Bronchial epithelial cell (primary cell): ENCODE measurements at regions not wholly inside any gene's neighbourhood (a gene's known extent, or its start where the extent isn't known, plus 50 kb on each side); places are given as distances from the start of the nearest gene placed in this dataset.
A peak's percentile ranks its signal among the peaks of the same experiment; 100 is the strongest.
"Not testable (repeated sequence)": the region's sequence is repeated elsewhere in the genome, so short reads cannot be mapped to it uniquely, and the experiment has no call there.

Experiments used
- DNase-seq: peaks from one replicate; pipeline ENCODE4 v3.0.0-alpha.2; 2010; ENCODE audit warnings: low read depth
- FAIRE-seq: peaks from 2 replicates; lab custom pipeline; 2011; peaks lifted over from hg19 to GRCh38; lab: Jason Lieb, UNC
- H3K27me3 ChIP-seq: 2 replicates; pipeline ENCODE4 v1.5.1; 2011; ENCODE audit warnings: low read length; ENCODE audit not compliant: control insufficient read depth, insufficient read depth
- H3K36me3 ChIP-seq: 2 replicates; pipeline ENCODE4 v1.5.1; 2011; ENCODE audit warnings: low read length; ENCODE audit not compliant: control insufficient read depth, insufficient read depth
- H3K4me3 ChIP-seq: 2 replicates; pipeline ENCODE4 v1.5.1; 2011; ENCODE audit warnings: mild to moderate bottlenecking, low read depth, low read length, control low read depth
- TF ChIP-seq, protein P1 (sequence below): IDR thresholded peaks from 2 replicates; pipeline ENCODE4 v1.5.1; 2011; ENCODE audit warnings: mild to moderate bottlenecking, moderate library complexity, low read length, control low read depth, inconsistent platforms; ENCODE audit not compliant: insufficient read depth, severe bottlenecking

DNA sequence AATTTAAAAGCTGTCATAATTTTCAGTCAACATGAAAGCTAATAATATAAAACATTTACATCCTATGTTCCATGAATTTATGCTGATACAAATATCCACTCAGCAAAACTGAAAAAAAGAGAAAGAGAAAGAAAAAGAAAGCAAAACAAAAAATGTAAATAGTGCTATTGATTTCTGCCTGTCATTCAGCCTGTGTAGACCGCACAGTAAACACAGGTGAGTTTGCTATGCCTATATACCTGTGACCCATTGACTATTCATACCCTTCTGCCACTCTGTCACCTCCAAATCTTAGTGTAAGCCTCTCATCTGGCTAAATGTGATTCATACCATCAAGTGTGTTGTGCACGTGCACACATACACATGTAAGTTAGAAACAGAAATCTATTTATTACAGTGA, 359.0 kb upstream of the RORB start:
- no peak for FAIRE-seq
- TF ChIP-seq, protein P1, sequence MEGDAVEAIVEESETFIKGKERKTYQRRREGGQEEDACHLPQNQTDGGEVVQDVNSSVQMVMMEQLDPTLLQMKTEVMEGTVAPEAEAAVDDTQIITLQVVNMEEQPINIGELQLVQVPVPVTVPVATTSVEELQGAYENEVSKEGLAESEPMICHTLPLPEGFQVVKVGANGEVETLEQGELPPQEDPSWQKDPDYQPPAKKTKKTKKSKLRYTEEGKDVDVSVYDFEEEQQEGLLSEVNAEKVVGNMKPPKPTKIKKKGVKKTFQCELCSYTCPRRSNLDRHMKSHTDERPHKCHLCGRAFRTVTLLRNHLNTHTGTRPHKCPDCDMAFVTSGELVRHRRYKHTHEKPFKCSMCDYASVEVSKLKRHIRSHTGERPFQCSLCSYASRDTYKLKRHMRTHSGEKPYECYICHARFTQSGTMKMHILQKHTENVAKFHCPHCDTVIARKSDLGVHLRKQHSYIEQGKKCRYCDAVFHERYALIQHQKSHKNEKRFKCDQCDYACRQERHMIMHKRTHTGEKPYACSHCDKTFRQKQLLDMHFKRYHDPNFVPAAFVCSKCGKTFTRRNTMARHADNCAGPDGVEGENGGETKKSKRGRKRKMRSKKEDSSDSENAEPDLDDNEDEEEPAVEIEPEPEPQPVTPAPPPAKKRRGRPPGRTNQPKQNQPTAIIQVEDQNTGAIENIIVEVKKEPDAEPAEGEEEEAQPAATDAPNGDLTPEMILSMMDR = no peak
- Histone ChIP-seq H3K4me3 (no peak overlapping the region), H3K27me3 (no peaks in the 10 kb centered on the region), H3K36me3 (no peaks in the 10 kb centered on the region)
- DNase-seq = no peak

DNA sequence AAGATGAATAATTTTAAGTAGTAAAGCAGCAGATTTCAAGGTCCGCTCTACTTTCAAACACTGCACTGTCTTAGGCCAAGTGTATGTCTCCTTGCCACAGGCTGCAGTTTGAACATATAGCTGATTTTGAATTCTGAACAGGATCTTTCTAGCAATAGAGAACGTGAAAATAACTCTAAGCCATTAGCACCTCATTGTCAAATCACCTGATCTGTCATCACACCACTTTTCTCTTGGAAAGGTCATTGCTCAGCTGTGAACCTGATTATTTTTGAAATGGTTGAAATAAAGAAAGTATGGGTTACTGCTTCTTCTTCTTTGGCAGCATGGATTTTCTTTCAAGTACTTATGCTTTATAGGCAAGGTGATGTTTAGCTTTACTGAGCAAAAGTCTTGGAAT, 357.0 kb upstream of the RORB start:
- Histone ChIP-seq H3K36me3 (no peaks in the 10 kb centered on the region), H3K4me3 (no peak overlapping the region), H3K27me3 (no peaks in the 10 kb centered on the region)
- FAIRE-seq (no peak), DNase-seq (no peak)
- TF ChIP-seq, protein P1 = no peak

DNA sequence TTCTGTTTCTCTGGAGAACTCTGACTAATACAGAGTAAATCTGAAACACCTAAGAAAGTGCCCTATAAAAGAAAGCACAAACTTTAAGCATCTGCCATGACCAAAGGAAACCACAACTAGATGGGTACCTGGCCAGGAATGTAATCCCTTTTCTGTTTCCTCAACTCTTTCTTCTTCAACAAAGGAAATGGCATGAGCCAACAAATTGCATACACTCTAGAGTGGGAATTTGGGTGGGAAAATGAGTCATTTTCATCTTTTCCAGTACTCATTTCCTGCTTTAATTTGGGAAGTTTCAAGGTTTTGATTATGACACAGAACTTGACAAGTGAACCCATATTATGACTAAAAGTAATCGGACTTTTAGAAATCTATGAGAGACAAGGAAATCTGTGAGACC, 349.2 kb upstream of the RORB start:
- Histone ChIP-seq H3K36me3 (no peaks in the 10 kb centered on the region), H3K27me3 (no peaks in the 10 kb centered on the region), H3K4me3 (no peak overlapping the region)
- FAIRE-seq (no peak), DNase-seq (peak; percentile 35)
- TF ChIP-seq, protein P1 = no peak

DNA sequence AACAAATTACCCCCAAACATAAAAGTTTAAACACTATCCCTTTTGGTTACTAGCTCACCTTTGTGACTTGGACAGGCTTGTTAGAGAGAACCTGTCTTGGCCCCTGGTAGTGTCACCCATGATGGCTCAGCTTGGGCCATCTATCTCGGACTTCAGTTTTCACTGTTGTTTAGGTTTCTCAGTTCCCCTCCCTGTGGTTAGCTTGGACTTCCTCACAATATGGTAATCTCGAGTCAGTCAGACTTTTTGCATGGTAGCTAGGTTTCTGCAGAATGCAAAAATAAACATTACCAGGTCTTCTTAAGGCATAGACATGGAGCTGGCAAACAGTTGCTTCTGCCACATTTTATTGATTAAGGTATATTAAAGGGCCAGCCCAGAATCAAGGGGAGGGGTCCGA, 324.3 kb upstream of the RORB start:
- H3K4me3 ChIP-seq = no peak overlapping the region
- no peak for FAIRE-seq

DNA sequence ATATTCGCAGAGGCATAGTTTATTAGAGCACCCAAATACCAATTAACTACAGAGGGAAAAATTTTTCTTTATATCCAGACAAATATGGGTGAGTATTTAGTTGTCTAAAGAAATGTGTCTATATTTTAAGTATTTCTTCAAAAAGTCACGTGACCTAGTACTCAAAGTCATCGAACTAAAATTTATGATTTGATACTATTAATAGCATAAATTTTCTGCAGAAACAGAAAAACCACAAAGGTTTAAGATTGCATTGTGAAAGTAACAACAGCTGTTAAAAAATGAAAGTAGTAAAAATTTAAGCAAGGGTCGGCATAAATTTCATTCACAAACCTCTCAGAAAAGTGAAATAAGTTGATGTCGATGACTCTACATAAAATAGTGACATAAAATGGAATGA, 323.9 kb upstream of the RORB start:
- no peaks in the 10 kb centered on the region for H3K36me3 ChIP-seq
- TF ChIP-seq, protein P1 = no peak
- no peak for DNase-seq
- H3K4me3 ChIP-seq = no peak overlapping the region
- H3K27me3 ChIP-seq = no peaks in the 10 kb centered on the region
- FAIRE-seq = no peak

More for the DNA sequence above, 324.3 kb upstream of the RORB start:
- DNase-seq = no peak
- H3K36me3 ChIP-seq = no peaks in the 10 kb centered on the region
- TF ChIP-seq, protein P1 = no peak
- H3K27me3 ChIP-seq = no peaks in the 10 kb centered on the region

DNA sequence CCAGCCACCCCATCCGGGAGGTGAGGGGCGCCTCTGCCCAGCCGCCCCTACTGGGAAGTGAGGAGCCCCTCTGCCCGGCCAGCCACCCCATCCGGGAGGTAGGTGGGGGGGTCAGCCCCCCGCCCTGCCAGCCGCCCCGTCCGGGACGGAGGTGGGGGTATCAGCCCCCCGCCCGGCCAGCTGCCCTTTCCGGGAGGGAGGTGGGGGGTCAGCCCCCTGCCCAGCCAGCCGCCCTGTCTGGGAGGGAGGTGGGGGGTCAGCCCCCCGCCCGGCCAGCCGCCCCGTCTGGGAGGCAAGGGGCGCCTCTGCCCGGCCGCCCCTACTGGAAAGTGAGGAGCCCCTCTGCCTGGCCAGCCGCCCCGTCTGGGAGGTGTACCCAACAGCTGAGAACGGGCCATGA, 299.4 kb upstream of the RORB start:
- not testable (repeated sequence) for H3K27me3 ChIP-seq, DNase-seq, H3K4me3 ChIP-seq, FAIRE-seq, H3K36me3 ChIP-seq
